Trophoblast cell (in vitro differentiated cells and primary cell): ENCODE measurements at regions not wholly inside any gene's neighbourhood (a gene's known extent, or its start where the extent isn't known, plus 50 kb on each side); places are given as distances from the start of the nearest gene placed in this dataset.

ENCODE experiments used
- DNase-seq, 2 donors: peaks; one replicate each; pipeline ENCODE4 v3.0.0-alpha.2; 2016
- H2AFZ ChIP-seq: 2 replicates; pipeline ENCODE4 v1.6.1; 2013; ENCODE audit warnings: low read length, moderate library complexity, mild to moderate bottlenecking; ENCODE audit not compliant: insufficient read depth, poor library complexity
- H2AK5ac ChIP-seq: 2 replicates; pipeline ENCODE4 v1.6.1; 2013; ENCODE audit warnings: mild to moderate bottlenecking, low read length
- H2BK120ac ChIP-seq: 2 replicates; pipeline ENCODE4 v1.6.1; 2013; ENCODE audit warnings: low read length, mild to moderate bottlenecking, moderate library complexity; ENCODE audit not compliant: insufficient read depth, poor library complexity
- H2BK12ac ChIP-seq: 2 replicates; pipeline ENCODE4 v1.6.1; 2013; ENCODE audit warnings: mild to moderate bottlenecking, low read length, moderate library complexity
- H2BK5ac ChIP-seq: 2 replicates; pipeline ENCODE4 v1.6.1; 2013; ENCODE audit warnings: low read length, low read depth, moderate library complexity, mild to moderate bottlenecking; ENCODE audit not compliant: poor library complexity
- H3K14ac ChIP-seq: 2 replicates; pipeline ENCODE4 v1.6.1; 2013; ENCODE audit warnings: mild to moderate bottlenecking, low read length
- H3K18ac ChIP-seq: 2 replicates; pipeline ENCODE4 v1.6.1; 2013; ENCODE audit warnings: mild to moderate bottlenecking, low read length
- H3K23ac ChIP-seq: 2 replicates; pipeline ENCODE4 v1.6.1; 2013; ENCODE audit warnings: low read length
- H3K27ac ChIP-seq: 2 replicates; pipeline ENCODE4 v1.5.1; 2013; ENCODE audit warnings: low read depth, mild to moderate bottlenecking, inconsistent platforms, low read length, moderate library complexity
- H3K27me3 ChIP-seq: 2 replicates; pipeline ENCODE4 v1.6.1; 2013; ENCODE audit warnings: inconsistent platforms, mild to moderate bottlenecking, low read length, moderate library complexity; ENCODE audit not compliant: insufficient read depth
- H3K36me3 ChIP-seq, 2 experiments: 1 replicate in 1 of 2; 2 replicates in 1 of 2; pipeline ENCODE4 v1.6.1; 2013; ENCODE audit warnings: low read length in 2 of 2, mild to moderate bottlenecking in 2 of 2, moderate library complexity in 1 of 2; ENCODE audit not compliant: insufficient read depth in 2 of 2, control insufficient read depth in 1 of 2
- H3K4ac ChIP-seq: 2 replicates; pipeline ENCODE4 v1.6.1; 2013; ENCODE audit warnings: low read depth, mild to moderate bottlenecking, low read length, moderate library complexity
- H3K4me1 ChIP-seq, 2 experiments: 1 replicate in 1 of 2; 2 replicates in 1 of 2; pipeline ENCODE4 v1.6.1; 2013; ENCODE audit warnings: low read length in 2 of 2, mild to moderate bottlenecking in 2 of 2, moderate library complexity in 1 of 2; ENCODE audit not compliant: insufficient read depth in 2 of 2, control insufficient read depth in 1 of 2
- H3K4me2 ChIP-seq: 2 replicates; pipeline ENCODE4 v1.6.1; 2013; ENCODE audit warnings: inconsistent platforms, mild to moderate bottlenecking, low read length, moderate library complexity
- H3K4me3 ChIP-seq: 2 replicates; pipeline ENCODE4 v1.5.1; 2013; ENCODE audit warnings: mild to moderate bottlenecking, low read depth, low read length, inconsistent platforms
- H3K79me1 ChIP-seq: one replicate; pipeline ENCODE4 v1.6.1; 2013; ENCODE audit warnings: low read length
- H3K79me2 ChIP-seq: 2 replicates; pipeline ENCODE4 v1.6.1; 2013; ENCODE audit warnings: low read length, mild to moderate bottlenecking; ENCODE audit not compliant: control insufficient read depth, insufficient read depth, poor library complexity
- H3K9ac ChIP-seq: 2 replicates; pipeline ENCODE4 v1.6.1; 2013; ENCODE audit warnings: mild to moderate bottlenecking, low read length
- H3K9me3 ChIP-seq: 2 replicates; pipeline ENCODE4 v1.6.1; 2013; ENCODE audit warnings: low read depth, mild to moderate bottlenecking, control low read depth, inconsistent platforms, low read length; ENCODE audit not compliant: insufficient read depth
- H4K12ac ChIP-seq: 2 replicates; pipeline ENCODE4 v1.6.1; 2013; ENCODE audit warnings: low read depth, mild to moderate bottlenecking, low read length, moderate library complexity
- H4K8ac ChIP-seq: 2 replicates; pipeline ENCODE4 v1.6.1; 2013; ENCODE audit warnings: low read depth, mild to moderate bottlenecking, low read length, moderate library complexity
- H4K91ac ChIP-seq: one replicate; pipeline ENCODE4 v1.6.1; 2013; ENCODE audit warnings: low read depth, mild to moderate bottlenecking, low read length, moderate library complexity
- WGBS: extraction: QIAGEN DNeasy Blood & Tissue Kit; methylation state at CpG from one replicate; pipeline ENCODE4 v1.1.7; 2013; ENCODE audit warnings: missing lambda C conversion rate; ENCODE audit not compliant: insufficient read length, insufficient coverage; ENCODE audit errors: extremely low coverage; 5-methylcytosine and 5-hydroxymethylcytosine counted together

DNA sequence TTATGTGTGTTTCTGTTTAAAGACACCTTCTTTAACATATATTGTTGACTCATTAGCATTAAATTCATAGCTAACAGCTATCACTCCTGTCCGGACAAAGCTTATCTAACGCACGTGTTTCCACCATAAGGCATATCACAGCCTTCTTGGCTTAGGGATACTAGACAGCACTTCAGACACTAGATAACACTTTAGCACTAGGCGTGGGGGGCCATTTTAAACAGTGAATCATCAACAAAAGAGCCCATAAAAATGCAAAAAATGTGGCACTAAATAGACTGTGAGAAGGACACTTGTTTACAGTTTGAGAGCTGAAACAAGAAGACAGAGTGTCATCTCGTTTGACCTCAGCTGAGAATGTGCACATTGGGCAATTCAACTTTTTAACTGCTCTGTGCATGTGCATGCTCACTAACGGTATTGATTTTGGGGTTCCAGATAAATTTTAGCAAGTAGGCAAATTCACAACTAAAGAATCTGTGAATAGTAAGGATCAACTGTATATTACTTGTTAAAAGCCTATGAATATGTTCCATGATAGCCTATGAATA, 58.9 kb upstream of the RAI2 start:
- Histone ChIP-seq H3K4me1 (no peaks in the 10 kb centered on the region), H3K4me3 (no peak overlapping the region), H2BK120ac (no peak overlapping the region), H3K23ac (no peak overlapping the region), H2BK12ac (no peak overlapping the region), H2BK5ac (no peak overlapping the region), H3K9me3 (peaks cover 2% of the 10 kb centered on the region), H3K27ac (no peak overlapping the region), H4K8ac (no peak overlapping the region), H4K12ac (no peak overlapping the region), H2AK5ac (no peak overlapping the region), H3K18ac (no peak overlapping the region), H3K4ac (no peak overlapping the region), H3K36me3 (no peaks in the 10 kb centered on the region), H4K91ac (no peak overlapping the region), H3K14ac (no peak overlapping the region), H3K9ac (no peak overlapping the region), H3K79me1 (no peaks in the 10 kb centered on the region), H3K27me3 (no peaks in the 10 kb centered on the region), H2AFZ (no peak overlapping the region), H3K4me2 (no peak overlapping the region), H3K79me2 (no peaks in the 10 kb centered on the region)
- no peak for DNase-seq
- WGBS, result no CpG with 5 or more reads among the region's 6 CpGs

DNA sequence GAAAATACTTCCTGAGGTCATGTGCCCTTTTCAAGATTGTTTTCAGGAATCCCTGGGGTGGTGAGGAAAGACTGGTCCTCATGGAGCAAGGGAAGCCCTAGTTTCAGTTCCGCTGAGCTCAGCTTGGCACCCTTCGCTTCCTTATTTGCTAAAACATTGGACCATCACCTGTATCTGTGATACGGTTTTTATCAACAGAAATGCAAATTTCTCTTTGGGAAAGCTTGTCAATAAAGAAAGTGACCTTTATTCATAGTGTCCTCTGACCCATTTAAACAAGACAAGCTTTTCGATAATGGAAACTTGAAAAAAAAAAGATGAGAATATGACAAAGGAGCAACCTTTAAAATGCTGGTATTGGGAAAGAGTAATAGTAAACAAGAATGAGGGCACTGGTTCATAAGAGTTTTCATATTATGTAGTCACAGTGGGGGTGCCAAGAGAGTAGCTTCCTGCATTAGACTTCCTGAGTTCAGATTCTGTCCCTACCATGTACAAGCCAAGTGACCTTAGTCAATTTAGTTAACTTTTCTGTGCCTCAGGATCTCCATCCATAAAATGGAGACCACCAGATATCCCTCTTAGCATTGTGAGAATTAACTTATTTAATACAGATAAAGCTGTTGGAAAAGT, 57.0 kb upstream of the RAI2 start:
- no peak overlapping the region for H2AFZ ChIP-seq
- H2BK120ac ChIP-seq, result no peak overlapping the region
- no peak overlapping the region for H4K8ac ChIP-seq
- no peak overlapping the region for H3K14ac ChIP-seq
- no peaks in the 10 kb centered on the region for H3K36me3 ChIP-seq
- H3K27me3 ChIP-seq, result no peaks in the 10 kb centered on the region
- DNase-seq, result no peak
- no peaks in the 10 kb centered on the region for H3K79me1 ChIP-seq
- H3K23ac ChIP-seq, result no peak overlapping the region
- H2BK5ac ChIP-seq, result no peak overlapping the region
- no peak overlapping the region for H4K91ac ChIP-seq
- no peaks in the 10 kb centered on the region for H3K4me1 ChIP-seq
- no peak overlapping the region for H2AK5ac ChIP-seq
- H3K4me3 ChIP-seq, result no peak overlapping the region
- no peaks in the 10 kb centered on the region for H3K79me2 ChIP-seq
- WGBS, result no CpG with 5 or more reads among the region's 4 CpGs
- no peak overlapping the region for H4K12ac ChIP-seq
- H3K27ac ChIP-seq, result no peak overlapping the region
- no peak overlapping the region for H3K18ac ChIP-seq
- no peak overlapping the region for H3K4ac ChIP-seq
- H3K9ac ChIP-seq, result no peak overlapping the region
- H3K9me3 ChIP-seq, result peaks cover 2% of the 10 kb centered on the region
- no peak overlapping the region for H2BK12ac ChIP-seq
- no peak overlapping the region for H3K4me2 ChIP-seq

DNA sequence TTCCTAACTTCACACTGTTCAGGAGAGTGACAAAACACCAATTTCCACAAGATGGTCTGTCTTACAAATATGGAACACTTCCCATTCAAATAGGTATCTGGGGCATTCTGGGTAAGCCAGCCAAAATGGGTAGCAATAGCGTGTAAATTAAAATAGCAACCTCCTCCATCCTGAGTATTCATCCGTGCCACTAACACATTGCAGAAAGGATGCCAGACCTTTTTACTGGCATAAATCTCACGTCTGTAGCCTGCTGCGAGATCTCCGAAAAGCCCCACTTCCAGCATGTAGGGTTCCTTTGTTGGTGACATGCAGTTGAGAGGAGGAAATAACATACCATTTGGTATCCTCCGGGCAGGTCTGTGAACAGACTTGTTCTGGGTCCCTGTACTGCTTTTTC, 52.7 kb upstream of the RAI2 start:
- Histone ChIP-seq H3K18ac (no peak overlapping the region), H3K4me2 (no peak overlapping the region), H3K4me1 (no peaks in the 10 kb centered on the region), H3K79me2 (no peaks in the 10 kb centered on the region), H3K79me1 (no peaks in the 10 kb centered on the region), H2BK12ac (no peak overlapping the region), H2AK5ac (no peak overlapping the region), H3K36me3 (no peaks in the 10 kb centered on the region), H2AFZ (no peak overlapping the region), H3K27ac (no peak overlapping the region), H4K91ac (no peak overlapping the region), H4K8ac (no peak overlapping the region), H2BK5ac (no peak overlapping the region), H4K12ac (no peak overlapping the region), H2BK120ac (no peak overlapping the region), H3K27me3 (no peaks in the 10 kb centered on the region), H3K14ac (no peak overlapping the region), H3K9ac (no peak overlapping the region), H3K4me3 (no peak overlapping the region), H3K9me3 (peaks cover 2% of the 10 kb centered on the region), H3K4ac (no peak overlapping the region), H3K23ac (no peak overlapping the region)
- DNase-seq, result no peak
- WGBS, result no CpG with 5 or more reads among the region's 6 CpGs
